HG02642 (cell line): ENCODE measurements at regions not wholly inside any gene's neighbourhood (a gene's known extent, or its start where the extent isn't known, plus 50 kb on each side); places are given as distances from the start of the nearest gene placed in this dataset.
A peak's percentile ranks its signal among the peaks of the same experiment; 100 is the strongest.
"Not testable (repeated sequence)": the region's sequence is repeated elsewhere in the genome, so short reads cannot be mapped to it uniquely, and the experiment has no call there.

Experiments used
- ATAC-seq: cut with Tn5 transposase; IDR thresholded peaks from one replicate; pipeline ENCODE4 v1.9.1; 2021; ENCODE audit warnings: mild to moderate bottlenecking; ENCODE audit not compliant: unreplicated experiment, poor library complexity

- ATAC-seq: no peak
These were observed 185.0 kb upstream of the NRXN3 start for GRCh38 chr14:77985211-77985615.

GRCh38 chr14:77986773-77987172 is 183.4 kb upstream of the NRXN3 start:
- ATAC-seq: no peak

GRCh38 chr14:77988096-77988870 is 181.9 kb upstream of the NRXN3 start:
- no peak for ATAC-seq

DNA sequence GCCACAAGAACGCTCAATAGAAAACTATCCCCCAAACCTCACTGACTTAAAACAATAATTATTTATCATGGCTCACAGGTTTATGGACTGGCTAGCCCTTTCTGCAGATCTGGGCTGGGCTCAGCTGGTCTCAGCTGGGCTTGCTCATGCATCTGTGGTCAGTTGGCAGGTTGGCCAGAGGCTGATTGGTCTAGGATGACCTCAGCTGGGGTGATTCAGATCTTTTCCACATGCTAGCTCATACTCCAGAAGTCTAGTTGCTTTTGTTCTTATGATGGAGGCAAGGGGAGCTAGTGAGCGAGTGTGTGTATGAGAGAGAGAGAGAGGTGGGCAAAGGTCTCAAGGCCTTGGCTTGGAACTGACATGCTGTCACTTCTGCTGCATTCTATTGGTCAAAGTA is 181.2 kb upstream of the NRXN3 start:
- ATAC-seq: no peak

GRCh38 chr14:77989441-77989991 is 180.7 kb upstream of the NRXN3 start:
- no peak for ATAC-seq

DNA sequence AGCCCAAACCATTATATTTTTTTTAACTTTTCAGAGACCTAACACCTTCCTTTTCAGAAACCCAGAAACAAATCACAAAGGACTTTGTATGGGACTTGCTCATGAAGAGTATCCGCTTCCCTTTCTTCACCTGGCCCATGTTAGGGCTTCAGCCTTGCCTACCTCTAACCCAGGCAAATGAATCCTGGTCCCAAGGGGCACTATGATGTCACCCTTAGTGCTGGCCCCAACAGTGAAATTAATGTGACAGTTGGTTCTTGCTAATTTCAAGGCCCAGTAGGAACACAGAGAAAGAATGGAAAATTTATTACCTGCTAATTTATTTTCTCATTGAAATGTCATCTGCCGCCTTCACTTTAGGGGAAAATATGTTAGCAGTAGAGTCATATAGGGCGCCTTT is 179.8 kb upstream of the NRXN3 start:
- no peak for ATAC-seq

DNA sequence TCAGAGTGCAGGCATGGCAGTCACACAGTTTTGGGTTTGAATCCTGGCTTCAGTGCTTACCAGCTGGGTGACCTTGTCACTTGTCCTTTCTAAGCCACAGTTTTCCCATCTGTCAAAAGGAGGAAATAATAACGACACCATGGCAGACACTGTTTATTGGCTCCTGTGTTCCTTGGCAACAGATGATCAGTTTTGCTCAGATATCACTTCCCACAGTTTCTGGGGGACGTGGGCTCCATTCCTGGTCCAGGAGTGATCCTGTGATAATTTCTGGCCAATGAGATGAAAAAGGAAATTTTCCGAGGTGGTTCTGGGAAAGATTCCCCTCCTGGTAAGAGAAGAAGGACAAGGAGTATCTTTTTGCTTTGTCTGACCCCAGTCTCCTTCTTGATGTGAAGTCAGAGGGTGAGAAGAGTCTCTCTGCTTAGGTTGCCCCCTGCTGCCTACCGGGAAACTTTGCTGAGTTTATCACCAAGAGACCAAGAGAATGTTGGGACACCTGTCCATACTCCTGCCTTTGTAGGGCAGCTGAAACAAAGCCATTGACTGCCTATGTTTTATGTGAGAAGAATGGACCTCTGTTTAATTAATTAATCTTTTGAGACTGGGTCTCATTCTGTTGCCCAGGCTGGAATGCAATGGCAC is 178.9 kb upstream of the NRXN3 start:
- ATAC-seq: no peak

GRCh38 chr14:78005325-78005724 is 164.8 kb upstream of the NRXN3 start:
- peak; percentile 79 for ATAC-seq

GRCh38 chr14:78007160-78007559 is 163.0 kb upstream of the NRXN3 start:
- no peak for ATAC-seq

DNA sequence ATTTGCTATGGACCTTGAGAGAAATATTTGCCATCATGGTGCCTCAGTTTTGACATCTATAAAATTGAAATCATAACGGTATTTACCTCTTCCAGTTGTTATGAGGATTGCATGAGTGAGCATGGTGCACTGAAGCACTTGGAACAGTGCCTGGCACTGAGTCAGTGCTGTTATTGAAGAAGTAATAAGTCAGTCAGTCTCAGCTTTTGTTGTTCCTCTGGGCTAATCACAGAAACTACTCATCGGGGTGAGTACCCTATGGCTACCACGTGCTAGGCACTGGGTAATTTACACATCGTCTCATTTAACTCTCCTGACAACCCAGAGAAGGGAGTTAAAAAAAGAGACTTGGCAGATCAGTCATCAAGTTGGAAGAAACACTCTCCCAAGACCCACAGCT is 159.5 kb upstream of the NRXN3 start:
- ATAC-seq: no peak

DNA sequence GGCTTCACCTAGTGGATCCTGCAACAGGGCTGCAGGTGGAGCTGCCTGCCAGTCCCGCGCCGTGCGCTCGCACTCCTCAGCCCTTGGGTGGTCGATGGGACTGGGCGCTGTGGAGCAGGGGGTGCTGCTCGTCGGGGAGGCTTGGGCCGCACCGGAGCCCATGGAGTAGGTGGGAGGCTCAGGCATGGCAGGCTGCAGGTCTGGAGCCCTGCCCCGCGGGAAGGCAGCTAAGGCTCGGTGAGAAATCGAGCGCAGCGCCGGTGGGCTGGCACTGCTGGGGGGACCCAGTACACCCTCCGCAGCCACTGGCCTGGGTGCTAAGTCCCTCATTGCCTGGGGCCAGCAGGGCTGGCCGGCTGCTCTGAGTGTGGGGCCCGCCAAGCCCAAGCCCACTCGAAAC is 156.3 kb upstream of the NRXN3 start:
- not testable (repeated sequence) for ATAC-seq

DNA sequence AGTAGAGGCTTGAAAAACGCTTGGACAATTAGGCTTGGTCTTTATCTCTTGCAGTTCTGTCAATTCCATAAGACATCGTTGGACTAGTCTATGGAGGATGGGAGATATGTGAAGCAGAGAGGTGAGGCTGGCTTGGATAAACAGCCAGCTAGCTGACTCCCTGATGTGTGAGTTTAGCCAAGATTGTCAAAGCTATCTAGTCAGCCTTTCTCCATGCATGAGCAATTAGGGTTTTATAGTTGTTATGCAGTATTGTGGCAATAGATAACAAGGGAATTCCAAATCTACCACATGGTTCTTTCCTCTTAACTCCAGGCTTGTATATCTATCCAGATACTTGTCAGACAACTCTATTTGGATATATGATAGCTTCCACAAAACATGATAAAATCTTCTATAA is 153.6 kb upstream of the NRXN3 start:
- ATAC-seq: no peak

DNA sequence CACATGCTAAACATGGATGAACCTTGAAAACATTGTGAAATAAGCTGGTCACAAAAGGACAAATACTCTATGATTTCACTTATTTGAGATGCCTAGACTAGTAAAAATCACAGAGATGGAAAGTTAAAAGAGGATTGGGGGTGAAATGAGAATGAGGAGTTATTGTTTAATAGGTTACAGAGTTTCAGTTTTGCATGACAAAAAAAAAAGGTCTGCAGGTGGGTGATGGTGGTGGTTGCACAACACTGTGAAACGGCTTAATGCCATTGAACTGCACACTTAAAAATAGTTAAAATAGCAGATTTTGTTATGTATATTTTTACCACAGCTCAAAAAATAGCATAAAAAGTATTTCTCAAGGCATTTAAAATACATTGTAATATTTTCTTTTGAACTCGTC is 151.9 kb upstream of the NRXN3 start:
- ATAC-seq: no peak

DNA sequence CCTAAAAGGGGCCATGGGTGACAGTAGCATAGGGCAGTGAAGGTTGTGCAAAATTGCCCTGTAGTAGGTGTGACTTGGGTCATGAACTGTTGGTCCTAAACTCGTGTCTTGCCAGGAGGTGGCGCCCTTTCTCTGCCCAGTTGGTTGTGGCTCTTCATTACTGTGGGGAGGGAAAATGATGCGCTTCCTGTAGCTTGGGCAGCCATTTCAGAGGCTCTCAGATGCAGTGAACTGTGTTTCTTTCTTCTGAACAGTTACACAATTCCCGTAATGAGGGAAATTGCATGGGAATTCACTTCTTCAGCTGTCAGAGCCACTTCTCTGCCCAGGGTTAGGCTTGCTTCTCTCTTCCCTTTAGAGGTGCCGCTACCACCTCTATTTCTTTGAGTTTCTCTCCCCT is 148.1 kb upstream of the NRXN3 start:
- peak; percentile 90 for ATAC-seq

GRCh38 chr14:78023112-78023511 is 147.1 kb upstream of the NRXN3 start:
- no peak for ATAC-seq

DNA sequence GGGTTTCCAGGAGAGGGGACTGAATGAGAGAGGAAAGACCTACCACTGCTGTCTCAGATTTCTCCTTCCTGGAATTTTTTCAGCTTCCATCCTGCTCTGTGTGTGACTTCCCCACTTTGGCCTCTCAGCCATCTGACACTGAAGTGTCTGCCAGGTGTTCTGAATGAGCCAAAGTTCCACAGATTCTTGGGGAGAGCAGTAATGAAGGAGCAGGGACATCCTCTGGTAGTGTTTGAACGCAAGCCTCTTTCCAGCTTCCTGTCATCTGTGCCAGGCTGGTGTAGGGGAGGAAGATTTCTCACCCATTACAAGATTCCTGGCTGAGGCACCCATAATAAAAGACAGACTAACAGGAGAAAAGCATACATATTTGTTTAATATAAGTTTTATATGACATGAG is 141.7 kb upstream of the NRXN3 start:
- ATAC-seq: no peak

- no peak for ATAC-seq
These were observed 140.4 kb upstream of the NRXN3 start for GRCh38 chr14:78029601-78030372.

- no peak for ATAC-seq
These were observed 126.8 kb upstream of the NRXN3 start for GRCh38 chr14:78043349-78043748.

DNA sequence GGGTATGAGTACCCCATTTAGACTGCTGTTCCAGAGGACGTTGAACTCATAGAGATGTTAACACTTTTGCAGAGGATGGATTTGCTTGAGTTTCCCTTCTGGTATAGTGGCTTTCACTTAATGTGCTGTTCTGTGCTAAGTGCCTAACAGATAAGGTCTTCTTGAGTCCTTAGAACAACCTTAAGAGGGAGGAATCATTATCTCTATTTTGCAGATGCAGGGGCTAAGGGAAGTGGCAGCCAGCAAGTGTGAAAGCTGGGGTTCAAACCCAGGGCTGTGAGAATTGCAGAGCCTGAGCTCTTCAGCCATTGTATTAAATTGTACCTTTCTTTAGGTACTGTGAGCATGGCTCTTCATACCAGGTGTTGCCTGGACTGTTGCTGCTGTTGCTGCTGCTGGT is 122.1 kb upstream of the NRXN3 start:
- ATAC-seq: no peak

DNA sequence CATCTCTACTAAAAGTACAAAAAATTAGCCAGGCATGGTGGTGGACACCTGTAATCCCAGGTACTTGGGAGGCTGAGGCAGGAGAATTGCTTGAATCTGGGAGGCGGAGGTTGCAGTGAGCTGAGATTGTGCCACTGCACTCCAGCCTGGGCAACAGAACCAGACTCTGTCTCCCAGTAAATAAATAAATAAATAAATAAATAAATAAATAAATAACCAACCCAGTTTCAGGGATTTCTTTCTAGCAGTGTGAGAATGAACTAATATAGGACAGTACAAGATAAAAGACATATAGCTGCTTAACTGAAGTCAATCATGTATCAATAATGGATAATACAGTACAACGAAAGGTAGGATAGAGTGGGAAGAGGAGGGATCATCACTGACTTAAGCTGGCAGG is 113.3 kb upstream of the NRXN3 start:
- ATAC-seq: not testable (repeated sequence)

GRCh38 chr14:78070344-78070743 is 99.8 kb upstream of the NRXN3 start:
- ATAC-seq: no peak
